Lung (tissue), 11 donors: ENCODE measurements at regions not wholly inside any gene's neighbourhood (a gene's known extent, or its start where the extent isn't known, plus 50 kb on each side); places are given as distances from the start of the nearest gene placed in this dataset.

Experiments used
- ATAC-seq: fragments of 200-7000 bp; cut with Tn5 transposase; one replicate; pipeline ENCODE4 v1.9.1; 2020; ENCODE audit warnings: moderate number of reproducible peaks; ENCODE audit not compliant: insufficient read depth, low FRiP score
- DNase-seq, 3 donors: peaks; one replicate each; pipeline ENCODE4 v3.0.0-alpha.2; 2013 to 2017
- H3K27ac ChIP-seq, 2 donors: one replicate each; pipeline ENCODE4 v1.5.1; 2013; ENCODE audit warnings: mild to moderate bottlenecking in 2 of 2, moderate library complexity in 2 of 2, control low read depth in 1 of 2, inconsistent platforms in 1 of 2, low read depth in 1 of 2, low read length in 1 of 2
- H3K27me3 ChIP-seq, 3 donors: one replicate each; pipeline ENCODE4 v1.5.1; 2013; ENCODE audit warnings: low read length in 2 of 3; ENCODE audit not compliant: control insufficient read depth in 3 of 3, insufficient read depth in 3 of 3
- H3K36me3 ChIP-seq, 4 donors: one replicate each; pipeline ENCODE4 v1.5.1; 2013; ENCODE audit warnings: low read length in 4 of 4, mild to moderate bottlenecking in 1 of 4, moderate library complexity in 1 of 4; ENCODE audit not compliant: control insufficient read depth in 4 of 4, insufficient read depth in 4 of 4
- H3K4me1 ChIP-seq, 5 donors: one replicate each; pipeline ENCODE4 v1.5.1; 2013; ENCODE audit warnings: low read length in 5 of 5, mild to moderate bottlenecking in 2 of 5, moderate library complexity in 1 of 5; ENCODE audit not compliant: control insufficient read depth in 5 of 5, insufficient read depth in 5 of 5
- H3K4me3 ChIP-seq: one replicate; pipeline ENCODE4 v1.5.1; 2013; ENCODE audit warnings: mild to moderate bottlenecking, control low read depth, moderate library complexity
- H3K9ac ChIP-seq, 2 donors: one replicate each; pipeline ENCODE4 v1.5.1; 2013; ENCODE audit warnings: low read length in 2 of 2, control low read depth in 1 of 2; ENCODE audit not compliant: insufficient read depth in 1 of 2
- H3K9me3 ChIP-seq, 4 donors: one replicate each; pipeline ENCODE4 v1.5.1; 2013; ENCODE audit warnings: low read length in 3 of 4, mild to moderate bottlenecking in 1 of 4, moderate library complexity in 1 of 4; ENCODE audit not compliant: control insufficient read depth in 4 of 4, insufficient read depth in 3 of 4
- CTCF ChIP-seq: IDR thresholded peaks from 2 replicates; pipeline ENCODE4 v1.5.1; 2012; ENCODE audit warnings: mild to moderate bottlenecking; ENCODE audit errors: control extremely low read depth, extremely low read depth
- WGBS, 2 donors: extraction: QIAGEN DNeasy Blood & Tissue Kit; methylation state at CpG; one replicate each; pipeline ENCODE4 v1.1.7; 2013; 5-methylcytosine and 5-hydroxymethylcytosine counted together
- donor health status: control.
- donor health status: control.
- donor health status: Bipolar disorder and iron deficiency.
- donor health status: healthy.
- donor health status: DM: yes; HTN: yes; CAD: no.

GRCh38 chr6:166739976-166740318, 112.9 kb upstream of the RPS6KA2 start:
- WGBS, 2 donors, result 39 to 56% methylated on average over 1 of the region's 1 CpG
- Histone ChIP-seq H3K27ac (no peak overlapping the region), H3K36me3 (no peaks in the 10 kb centered on the region), H3K4me1 (peaks cover 0 to 5% (median 0%) of the 10 kb centered on the region in 5 donors), H3K27me3 (no peaks in the 10 kb centered on the region), H3K9ac (no peak overlapping the region), H3K4me3 (no peak overlapping the region), H3K9me3 (peaks cover 0 to 4% (median 0%) of the 10 kb centered on the region in 4 donors)
- ATAC-seq (no peak), DNase-seq (no peak)
- no peak for TF ChIP-seq CTCF

DNA sequence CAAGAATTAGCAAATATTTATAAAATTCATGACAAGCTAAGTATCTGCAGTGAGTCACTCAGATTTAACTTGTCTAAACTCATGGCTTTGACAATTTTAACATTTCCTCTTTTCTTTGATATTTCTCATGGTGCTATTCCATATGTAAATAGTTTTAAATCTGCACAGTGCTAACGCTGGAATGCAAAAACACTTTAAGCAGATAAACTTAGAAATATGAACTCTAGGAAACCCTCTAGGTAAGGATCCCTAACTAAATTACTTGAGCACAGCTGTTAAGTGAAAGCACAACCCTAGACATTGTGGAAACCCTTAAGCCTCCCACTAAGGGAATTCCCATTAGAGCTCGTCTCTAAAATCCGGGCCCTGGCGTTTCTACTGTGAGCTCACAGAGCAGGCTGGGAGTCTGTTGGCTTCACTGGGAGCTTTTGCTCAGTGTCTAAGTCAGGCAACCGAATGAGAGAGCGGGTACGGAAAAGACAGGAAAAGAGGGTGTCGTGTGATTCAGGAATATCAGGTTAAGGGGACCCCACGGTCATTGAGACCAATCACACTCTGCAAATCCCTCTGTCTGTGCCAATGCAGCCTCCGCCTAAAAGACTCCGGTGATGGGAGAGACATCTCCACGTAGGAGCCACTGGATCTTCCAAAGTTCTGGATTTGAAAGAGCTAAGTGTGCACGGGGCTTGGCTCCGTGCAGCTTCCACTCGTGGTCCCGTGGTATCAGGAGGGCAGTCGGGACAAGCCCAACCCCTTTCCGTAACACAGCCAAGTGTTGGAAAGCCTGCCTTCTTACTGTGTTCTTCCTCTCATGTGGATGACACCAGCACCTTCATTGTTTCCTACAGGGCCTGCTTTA, 112.3 kb upstream of the RPS6KA2 start:
- WGBS, 2 donors, result 85 to 90% methylated on average over 18 of the region's 18 CpGs
- no peak for TF ChIP-seq CTCF
- H3K4me3 ChIP-seq, result no peak overlapping the region
- ATAC-seq (no peak), DNase-seq (no peak)
- H3K27ac ChIP-seq, result no peak overlapping the region
- peaks cover 0 to 5% (median 0%) of the 10 kb centered on the region in 5 donors for H3K4me1 ChIP-seq
- no peaks in the 10 kb centered on the region for H3K36me3 ChIP-seq
- no peaks in the 10 kb centered on the region for H3K27me3 ChIP-seq
- H3K9ac ChIP-seq, result no peak overlapping the region
- H3K9me3 ChIP-seq, result no peaks in the 10 kb centered on the region

DNA sequence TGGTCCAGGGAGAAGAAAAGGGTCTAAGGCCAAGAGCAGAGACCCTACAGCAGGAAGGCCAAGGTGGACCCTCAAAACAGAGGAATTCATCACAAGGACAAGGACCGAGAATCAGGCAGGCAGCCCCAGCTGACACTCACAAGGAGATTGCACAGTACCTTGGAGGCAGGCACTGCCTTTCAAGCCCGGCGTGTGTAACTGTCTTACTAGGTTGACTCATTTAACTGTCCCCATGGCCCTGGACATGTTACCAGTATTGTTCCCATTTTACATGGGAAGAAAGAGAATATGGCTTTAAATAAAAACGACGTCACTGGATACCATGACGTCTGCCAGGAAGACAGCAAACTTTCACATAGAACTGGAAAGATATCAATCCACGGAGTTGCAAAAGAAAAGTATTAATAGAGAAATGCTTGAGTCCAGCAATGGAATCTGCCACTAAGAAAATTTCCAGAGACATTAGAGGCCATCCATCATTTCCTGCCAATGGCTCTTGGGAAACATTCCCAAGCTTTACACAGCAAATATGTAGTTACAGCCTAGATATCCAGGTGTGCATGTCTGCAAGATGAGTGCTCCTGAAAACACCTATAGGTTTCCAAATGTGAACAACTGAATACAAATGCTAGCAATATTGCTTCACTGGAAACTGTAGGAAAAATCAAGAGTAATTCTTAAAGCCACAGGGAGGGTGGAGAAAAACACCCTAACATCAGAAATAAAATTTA, 111.5 kb upstream of the RPS6KA2 start:
- TF ChIP-seq CTCF, result no peak
- DNase-seq, result no peak

More for the DNA sequence above, 111.5 kb upstream of the RPS6KA2 start:
- H3K4me3 ChIP-seq, result no peak overlapping the region
- H3K4me1 ChIP-seq, result peaks cover 0 to 5% (median 0%) of the 10 kb centered on the region in 5 donors
- 83 to 91% methylated on average over 7 of the region's 7 CpGs for whole genome bisulfite sequencing, 2 donors
- H3K9ac ChIP-seq, result no peak overlapping the region
- H3K36me3 ChIP-seq, result no peaks in the 10 kb centered on the region
- no peak for ATAC-seq
- no peaks in the 10 kb centered on the region for H3K9me3 ChIP-seq
- peaks cover 0 to 2% (median 0%) of the 10 kb centered on the region in 3 donors for H3K27me3 ChIP-seq
- no peak overlapping the region for H3K27ac ChIP-seq
